ENCODE measurements at regions not wholly inside any gene's neighbourhood (a gene's known extent, or its start where the extent isn't known, plus 50 kb on each side); places are given as distances from the start of the nearest gene placed in this dataset.

DNA sequence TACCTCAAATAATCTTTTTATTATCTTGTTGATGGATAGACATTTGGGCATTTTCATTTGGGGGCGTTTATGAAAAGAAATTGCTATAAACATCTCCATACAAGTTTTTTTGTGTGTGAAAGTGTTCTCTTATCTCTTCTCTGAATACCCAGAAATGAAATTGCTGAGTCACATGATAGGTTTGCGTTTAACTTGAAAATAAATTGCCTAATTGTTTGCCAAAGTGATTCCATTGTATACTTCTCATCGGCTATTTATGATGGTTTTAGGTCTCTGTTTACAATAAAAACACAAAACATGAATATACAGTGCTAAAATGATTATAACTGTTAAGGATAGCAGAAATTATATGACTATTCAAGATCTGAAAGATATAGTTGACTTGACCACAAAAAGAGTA is 361.7 kb downstream of the TAF11L14 start:
- TF ChIP-seq POLR2A (IDR thresholded peaks at IDR 0.05): no peak
- TF ChIP-seq, protein P1, sequence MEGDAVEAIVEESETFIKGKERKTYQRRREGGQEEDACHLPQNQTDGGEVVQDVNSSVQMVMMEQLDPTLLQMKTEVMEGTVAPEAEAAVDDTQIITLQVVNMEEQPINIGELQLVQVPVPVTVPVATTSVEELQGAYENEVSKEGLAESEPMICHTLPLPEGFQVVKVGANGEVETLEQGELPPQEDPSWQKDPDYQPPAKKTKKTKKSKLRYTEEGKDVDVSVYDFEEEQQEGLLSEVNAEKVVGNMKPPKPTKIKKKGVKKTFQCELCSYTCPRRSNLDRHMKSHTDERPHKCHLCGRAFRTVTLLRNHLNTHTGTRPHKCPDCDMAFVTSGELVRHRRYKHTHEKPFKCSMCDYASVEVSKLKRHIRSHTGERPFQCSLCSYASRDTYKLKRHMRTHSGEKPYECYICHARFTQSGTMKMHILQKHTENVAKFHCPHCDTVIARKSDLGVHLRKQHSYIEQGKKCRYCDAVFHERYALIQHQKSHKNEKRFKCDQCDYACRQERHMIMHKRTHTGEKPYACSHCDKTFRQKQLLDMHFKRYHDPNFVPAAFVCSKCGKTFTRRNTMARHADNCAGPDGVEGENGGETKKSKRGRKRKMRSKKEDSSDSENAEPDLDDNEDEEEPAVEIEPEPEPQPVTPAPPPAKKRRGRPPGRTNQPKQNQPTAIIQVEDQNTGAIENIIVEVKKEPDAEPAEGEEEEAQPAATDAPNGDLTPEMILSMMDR (IDR thresholded peaks at IDR 0.05): no peak
